Astrocyte of the spinal cord (primary cell): ENCODE measurements at regions not wholly inside any gene's neighbourhood (a gene's known extent, or its start where the extent isn't known, plus 50 kb on each side); places are given as distances from the start of the nearest gene placed in this dataset.

Experiments
- DNase-seq: peaks from one replicate; pipeline ENCODE4 v3.0.0; 2011; ENCODE audit warnings: low read depth, low spot score
- H3K4me3 ChIP-seq: 2 replicates; pipeline ENCODE4 v1.5.1; 2011; ENCODE audit warnings: low read depth, mild to moderate bottlenecking, low read length, moderate library complexity
- CTCF ChIP-seq: IDR thresholded peaks from 2 replicates; pipeline ENCODE4 v1.5.1; 2012; ENCODE audit warnings: low read depth, mild to moderate bottlenecking, low read length, inconsistent platforms
- in situ Hi-C: cut with HindIII; loops from 2 replicates; pipeline ENCODE4 v1.10.0; 2017; ENCODE audit warnings: low sequenced_read_pairs

- in situ Hi-C loops, result no loop called here
- H3K4me3 ChIP-seq, result no peak overlapping the region
- TF ChIP-seq CTCF, result no peak
- DNase-seq, result no peak
These were observed 103.5 kb upstream of the SPRY2 start for GRCh38 chr13:80444240-80445015.

- no peak overlapping the region for H3K4me3 ChIP-seq
- no peak for DNase-seq
- in situ Hi-C loops, result no loop called here
- no peak for TF ChIP-seq CTCF
These were observed 101.7 kb upstream of the SPRY2 start for GRCh38 chr13:80442609-80443008.

DNA sequence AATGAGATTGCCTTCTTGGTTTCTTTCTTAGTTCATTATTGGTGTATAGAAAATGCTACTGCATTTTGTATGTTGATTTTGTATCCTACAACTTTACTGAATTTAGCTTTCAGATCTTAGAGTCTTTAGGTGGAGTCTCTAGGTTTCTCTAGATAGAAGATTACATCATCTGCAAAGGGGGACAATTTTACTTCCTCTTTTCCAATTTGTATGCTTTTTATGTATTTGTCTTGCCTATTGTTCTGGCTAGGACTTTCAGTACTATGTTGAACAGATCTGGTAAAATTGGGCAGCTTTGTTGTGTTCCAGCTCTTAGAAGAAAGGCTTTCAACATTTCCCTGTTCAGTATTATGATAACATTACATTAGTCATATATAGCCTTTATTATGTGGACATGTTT, 101.0 kb upstream of the SPRY2 start:
- DNase-seq, result no peak
- no peak overlapping the region for H3K4me3 ChIP-seq
- TF ChIP-seq CTCF, result no peak
- in situ Hi-C loops, result no loop called here

DNA sequence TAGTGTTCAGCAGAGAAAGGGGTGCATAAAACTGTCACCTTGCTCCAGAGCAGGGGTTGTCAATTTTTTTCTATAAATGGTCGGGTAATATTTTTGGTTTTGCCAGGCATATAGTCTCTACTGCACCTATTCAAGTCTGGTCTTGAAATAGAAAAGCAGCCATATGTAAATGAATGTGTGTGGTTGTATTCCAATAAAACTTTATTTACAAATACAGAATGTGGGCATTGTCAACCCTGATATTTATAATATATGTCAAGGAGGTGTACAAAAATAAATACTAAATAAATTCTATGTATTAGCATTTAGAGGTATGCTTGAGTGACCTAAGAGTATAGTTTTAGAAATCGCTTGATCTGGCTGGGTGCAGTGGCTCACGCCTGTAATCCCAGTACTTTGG, 97.6 kb upstream of the SPRY2 start:
- no peak overlapping the region for H3K4me3 ChIP-seq
- no peak for TF ChIP-seq CTCF
- in situ Hi-C loops, result no loop called here
- no peak for DNase-seq

DNA sequence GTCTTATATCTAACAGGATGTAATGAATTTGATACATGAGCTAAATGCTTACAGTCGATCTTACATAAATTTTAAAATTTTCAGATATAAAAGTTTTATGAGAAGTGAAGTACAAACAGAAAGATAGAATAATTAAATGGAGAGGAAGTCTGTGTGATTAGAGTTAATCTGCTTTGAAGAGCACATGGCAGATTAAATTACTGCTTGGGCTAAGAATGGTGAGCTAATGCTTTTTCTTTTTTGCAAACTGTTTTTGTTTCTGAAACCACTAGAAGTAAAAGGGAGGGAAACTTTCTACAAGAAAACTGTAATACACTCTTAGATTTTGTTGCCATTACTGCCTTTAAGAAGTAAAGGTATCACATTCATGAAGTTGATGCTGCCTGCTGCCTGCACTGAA, 96.3 kb upstream of the SPRY2 start:
- in situ Hi-C loops, result no loop called here
- DNase-seq, result no peak

GRCh38 chr13:80436571-80437169, 95.7 kb upstream of the SPRY2 start:
- TF ChIP-seq CTCF, result no peak
- in situ Hi-C loops, result no loop called here
- DNase-seq, result peak; percentile 76
- no peak overlapping the region for H3K4me3 ChIP-seq

More for the DNA sequence above, 96.3 kb upstream of the SPRY2 start:
- TF ChIP-seq CTCF, result no peak
- H3K4me3 ChIP-seq, result no peak overlapping the region
